Inflammatory macrophage treated with lipopolysaccharide for 1 hour (primary cell): ENCODE measurements at regions not wholly inside any gene's neighbourhood (a gene's known extent, or its start where the extent isn't known, plus 50 kb on each side); places are given as distances from the start of the nearest gene placed in this dataset.
"Not testable (repeated sequence)": the region's sequence is repeated elsewhere in the genome, so short reads cannot be mapped to it uniquely, and the experiment has no call there.

Experiments
- DNase-seq, 2 donors: peaks; one replicate each; pipeline ENCODE4 v3.0.0-alpha.2; 2020 to 2022

DNA sequence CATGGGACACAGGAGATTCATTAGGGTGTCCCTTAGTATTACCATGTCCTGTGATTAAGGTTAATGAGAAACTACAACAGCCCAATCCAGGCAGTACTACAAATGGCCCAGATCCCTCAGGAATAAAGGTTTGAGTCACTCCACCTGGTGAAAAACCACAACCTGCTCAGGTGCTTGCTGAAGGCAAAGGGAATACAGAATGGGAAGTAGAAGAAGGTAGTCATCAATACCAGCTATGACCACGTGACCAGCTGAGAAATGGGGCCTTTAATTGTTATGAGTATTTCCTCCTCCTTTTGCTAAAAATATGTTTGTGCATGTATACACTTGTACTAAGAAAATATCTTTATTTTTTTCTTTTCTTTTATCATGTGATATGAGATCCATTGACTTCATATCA lies 91.1 kb upstream of the ADAMTS5 start:
- DNase-seq: no peak

DNA sequence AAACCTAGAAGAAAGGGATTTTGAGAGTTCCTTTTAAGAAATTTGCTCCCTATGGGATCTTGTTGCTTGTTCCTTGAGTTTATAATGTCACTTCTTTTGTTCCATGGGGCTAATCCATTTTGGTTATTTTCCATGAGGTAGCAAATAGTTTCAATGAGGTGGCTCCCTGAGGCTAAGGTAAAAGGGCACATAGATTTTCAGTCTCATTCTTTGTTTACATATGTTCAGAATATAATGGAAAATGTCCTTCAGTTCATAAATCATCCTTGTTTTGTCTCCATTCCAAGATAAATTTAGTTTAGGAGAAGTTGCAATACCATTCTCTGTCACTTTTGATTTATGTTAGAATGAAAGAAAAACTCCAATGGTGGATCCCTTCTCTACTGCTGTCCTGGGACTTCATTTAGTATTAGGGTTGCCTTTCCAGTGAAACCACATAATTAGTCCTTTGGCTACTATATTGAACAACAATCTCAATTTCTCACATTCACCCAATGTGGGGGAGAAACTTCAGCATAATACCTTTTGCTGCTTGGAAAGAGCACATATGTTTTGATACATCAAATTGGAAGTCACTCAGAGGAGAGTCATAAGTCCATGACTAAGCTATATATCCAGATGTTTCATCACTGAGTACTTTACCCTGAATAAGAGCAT lies 80.9 kb upstream of the ADAMTS5 start:
- no peak for DNase-seq

DNA sequence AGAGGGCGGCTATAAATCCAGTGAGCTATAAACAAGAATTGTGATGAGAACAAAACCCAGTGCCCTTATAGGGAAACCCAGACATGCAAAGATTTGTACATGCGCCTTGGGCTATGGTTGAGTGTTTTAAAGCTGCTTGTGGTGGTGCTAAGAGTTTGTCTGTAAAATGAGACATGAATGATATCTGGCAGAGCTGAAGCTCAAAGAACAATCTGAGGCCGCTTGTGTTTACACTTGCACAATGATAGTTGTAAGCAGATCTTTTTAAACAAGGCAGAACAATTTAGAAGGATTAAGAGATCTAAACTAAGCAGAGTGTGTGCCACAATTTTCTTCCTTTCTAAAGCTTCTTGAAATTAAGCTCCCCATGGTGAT lies 80.4 kb upstream of the ADAMTS5 start:
- no peak for DNase-seq

DNA sequence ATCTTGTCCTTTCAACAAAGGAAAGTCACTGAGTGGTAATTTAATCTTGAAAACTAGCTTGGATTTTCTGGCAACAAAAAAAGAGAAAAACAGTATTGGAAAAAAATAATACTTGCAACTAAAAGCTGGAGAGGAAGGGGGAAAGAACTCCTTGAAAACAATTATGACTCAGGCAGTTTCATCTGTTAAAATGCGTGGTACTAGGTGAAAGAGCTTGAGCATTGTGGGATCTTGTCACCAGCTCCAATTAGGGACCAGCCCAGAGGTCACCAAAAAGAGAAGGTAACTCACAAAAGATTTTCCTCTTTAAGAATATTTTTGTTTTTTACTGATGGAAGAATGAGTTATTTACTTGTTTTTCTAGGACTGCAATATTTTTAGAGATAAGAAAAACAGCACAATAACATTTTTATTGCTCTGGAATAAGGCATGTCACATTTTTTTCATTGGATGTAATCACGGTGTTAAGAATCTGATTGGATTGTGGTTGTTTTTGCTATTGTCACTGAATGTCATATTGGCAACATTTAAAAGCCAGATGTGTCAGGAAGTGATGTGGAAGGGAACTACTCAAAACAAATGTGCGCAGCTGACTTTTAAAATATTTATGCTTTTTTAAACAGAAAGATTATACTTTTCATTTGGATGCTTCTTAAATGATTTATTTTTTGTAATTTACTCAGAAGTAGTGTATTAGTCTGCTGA lies 78.5 kb upstream of the ADAMTS5 start:
- DNase-seq: no peak

DNA sequence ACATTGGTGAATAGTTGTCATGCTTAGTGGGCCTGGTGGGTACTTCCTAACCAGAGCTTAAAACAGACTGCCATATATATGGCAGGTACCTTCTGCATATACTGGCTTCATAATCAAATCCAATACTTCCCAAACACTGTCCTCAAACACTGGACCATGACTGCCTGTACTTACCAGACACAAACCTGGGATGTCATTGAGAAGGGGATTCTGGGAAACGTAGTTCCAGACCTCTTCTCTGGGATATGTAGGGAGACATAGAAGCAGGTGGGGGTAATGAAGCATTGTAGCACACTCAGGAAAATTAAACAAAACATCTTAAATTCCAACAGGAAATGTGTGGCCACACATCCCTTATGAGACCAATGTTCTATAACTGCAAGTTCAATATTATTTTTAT lies 76.5 kb upstream of the ADAMTS5 start:
- DNase-seq: no peak

DNA sequence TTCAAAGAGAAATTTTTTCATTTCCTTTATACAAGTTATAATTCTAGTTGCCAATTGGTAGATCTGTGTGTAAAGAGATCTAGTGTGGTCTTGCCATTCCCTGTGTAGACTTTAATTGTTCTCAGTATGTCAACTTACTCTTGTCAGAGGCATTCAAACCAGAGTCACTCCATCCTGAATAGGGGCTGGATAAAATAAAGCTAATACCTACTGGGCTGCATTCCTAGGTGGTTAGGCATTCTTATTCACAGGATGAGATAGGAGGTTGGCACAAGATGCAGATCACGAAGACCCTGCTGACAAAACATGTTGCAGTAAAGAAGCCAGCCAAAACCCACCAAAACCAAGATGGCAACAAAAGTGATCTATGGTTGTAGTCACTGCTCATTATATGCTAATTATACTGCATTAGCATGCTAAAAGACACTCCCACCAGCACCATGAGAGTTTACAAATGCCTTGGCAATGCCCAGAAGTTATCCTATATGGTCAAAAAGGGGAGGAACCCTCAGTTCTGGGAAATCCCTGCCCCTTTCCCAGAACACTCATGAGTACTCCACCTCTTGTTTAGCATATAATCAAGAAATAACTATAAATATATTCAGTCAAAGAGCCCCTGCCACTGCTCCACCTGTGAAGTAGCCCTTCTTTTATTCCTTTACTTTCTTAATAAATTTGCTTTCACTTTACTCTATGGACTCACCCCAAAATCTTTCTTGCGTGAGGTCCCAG lies 74.0 kb upstream of the ADAMTS5 start:
- no peak for DNase-seq

DNA sequence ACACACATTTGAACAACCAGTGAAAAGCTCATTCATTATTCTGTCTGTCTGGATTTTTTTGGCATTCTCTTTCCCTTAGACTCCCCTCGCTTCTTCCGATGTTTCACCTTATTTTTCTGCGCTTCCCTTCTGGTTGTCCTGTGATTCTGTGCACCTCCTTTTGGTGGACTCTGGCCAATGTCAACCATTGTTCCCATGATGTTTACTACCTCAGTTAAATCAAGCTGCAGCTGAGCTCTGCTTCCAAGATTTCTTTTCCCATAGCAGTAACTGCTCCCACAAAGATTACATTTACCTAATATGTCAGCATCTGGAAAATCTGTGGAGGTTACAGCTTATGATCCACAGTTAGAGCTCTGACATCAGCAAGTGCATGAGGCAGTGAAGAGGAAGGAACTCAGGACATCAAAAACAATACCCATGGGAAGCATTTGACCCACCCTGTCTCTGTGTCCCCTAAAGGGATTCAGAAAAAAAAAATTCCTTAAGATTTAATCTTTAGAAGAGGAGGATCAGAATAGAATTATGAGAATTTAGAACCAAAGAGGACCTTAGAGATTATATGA lies 69.9 kb upstream of the ADAMTS5 start:
- no peak for DNase-seq

DNA sequence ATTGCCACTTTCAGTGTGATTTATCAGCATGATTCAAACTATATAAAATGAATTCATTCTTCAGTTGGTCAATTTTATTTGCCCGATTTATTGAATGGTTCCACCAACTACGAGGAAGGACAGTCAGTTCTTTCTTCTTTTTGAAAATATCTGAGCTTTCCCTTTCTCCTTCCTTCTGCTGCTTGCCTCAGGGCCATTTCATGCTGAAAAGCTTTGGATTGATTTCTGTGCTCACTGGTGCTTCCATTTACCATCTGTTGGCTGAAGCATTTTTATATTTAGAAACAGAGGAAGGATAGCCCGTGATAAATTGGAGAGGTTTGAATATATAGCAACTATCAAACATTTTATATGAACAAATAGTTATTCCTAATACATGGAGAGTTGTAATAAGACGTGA lies 68.9 kb upstream of the ADAMTS5 start:
- DNase-seq: no peak

DNA sequence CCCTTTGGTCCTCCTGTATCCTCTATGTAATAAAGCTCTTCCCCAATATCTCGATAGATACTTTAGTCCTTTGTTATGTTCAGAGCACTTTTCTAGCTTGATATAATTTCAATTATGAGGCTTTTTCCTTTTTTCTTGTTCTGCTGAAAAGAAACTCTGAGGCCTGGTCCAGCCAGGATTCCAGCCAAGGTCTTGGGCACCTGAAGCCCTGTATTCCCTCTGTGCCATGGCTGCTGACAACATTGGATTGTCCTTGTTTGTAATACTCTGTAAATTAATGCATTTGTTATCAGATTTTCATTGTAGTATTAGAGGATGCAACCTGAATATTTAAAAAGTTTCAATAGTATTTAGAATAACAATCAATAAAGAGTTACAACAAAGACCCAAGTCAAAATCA lies 67.9 kb upstream of the ADAMTS5 start:
- DNase-seq: no peak

DNA sequence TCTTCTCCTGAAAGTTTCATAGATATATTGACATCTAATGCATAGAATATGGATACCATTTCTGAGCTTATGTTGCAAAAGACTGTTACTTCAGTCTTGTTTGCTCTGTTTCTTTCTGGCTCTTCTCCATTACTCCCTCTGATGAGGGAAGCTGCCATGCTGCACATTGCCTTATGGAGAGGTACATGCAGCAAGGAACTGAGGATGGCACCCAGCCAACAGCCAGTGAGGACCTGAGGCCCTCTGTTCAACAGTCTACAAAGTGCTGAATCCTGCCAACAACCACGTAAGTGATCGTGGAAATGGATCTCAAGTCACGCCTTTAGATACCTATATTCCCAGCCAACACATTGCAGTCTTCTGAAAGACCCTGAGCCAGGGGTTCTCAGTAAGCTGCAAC lies 66.6 kb upstream of the ADAMTS5 start:
- DNase-seq: no peak

DNA sequence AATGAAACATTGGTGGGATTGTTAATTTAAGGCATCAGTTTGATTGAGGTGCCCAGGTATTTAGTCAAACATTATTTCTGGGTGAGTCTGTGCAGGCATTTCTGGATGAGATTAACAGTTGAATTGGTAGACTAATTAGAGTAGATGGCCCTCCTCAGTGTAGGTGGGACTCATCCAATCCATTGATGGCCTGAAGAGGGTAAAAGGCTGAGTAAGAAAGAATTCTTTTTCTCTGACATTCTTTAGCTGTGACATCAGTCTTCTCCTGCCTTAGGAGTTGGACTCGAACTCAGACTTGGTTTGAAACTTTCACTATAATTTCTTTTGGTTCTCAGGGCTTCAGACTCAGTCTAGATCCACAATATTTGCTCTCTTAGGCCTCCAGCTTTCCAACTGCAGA lies 59.6 kb upstream of the ADAMTS5 start:
- DNase-seq: no peak

DNA sequence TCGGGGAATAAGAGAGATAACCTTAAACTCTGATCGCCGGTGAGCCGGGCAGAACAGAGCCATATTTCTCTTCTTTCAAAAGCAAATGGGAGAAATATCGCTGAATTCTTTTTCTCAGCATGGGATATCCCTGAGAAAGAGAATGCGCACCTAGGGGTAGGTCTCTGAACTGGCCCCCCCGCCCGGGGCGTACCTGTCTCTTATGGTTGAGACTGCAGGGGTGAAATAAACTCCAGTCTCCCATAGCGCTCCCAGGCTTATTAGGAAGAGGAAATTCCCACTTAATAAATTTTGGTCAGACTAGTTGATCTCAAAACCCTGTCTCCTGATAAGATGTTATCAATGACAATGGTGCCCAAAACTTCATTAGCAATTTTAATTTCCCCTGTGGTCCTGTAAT lies 58.8 kb upstream of the ADAMTS5 start:
- not testable (repeated sequence) for DNase-seq

DNA sequence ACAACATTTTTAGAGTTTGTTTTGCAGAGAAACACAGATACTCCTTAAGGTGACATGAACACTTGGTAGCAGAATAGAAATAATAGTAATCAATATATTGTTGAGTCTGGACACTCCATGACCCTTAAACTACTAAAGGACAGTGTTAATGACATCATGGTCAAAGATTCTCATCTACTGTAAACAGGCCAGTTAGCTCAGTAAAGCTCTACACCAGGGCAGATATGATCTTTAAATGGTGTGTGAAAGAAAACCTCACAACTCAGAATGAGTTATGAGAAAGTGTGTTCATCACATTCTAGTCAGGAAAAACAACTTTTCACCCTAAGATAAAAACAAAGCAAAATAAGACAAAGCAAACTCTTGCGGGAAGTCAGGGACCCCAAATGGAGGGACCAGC lies 58.1 kb upstream of the ADAMTS5 start:
- DNase-seq: no peak

DNA sequence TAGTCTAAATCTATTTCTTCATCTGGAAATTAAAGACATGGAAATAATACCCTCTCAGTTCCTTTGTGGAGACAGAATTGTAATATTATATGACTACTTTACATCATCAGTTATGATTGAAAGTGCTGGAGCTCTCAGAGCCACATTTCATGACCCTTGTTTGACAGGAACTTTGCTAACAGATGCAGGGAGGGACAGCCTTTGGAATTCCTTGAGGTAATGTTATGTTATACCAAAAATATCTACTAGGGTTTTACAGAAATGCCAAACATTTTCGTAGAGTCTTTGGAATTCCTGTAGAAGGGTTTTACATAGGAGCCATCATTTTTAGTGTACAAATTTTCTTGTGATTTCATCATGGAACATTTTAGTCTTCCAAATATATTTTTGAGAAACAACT lies 57.4 kb upstream of the ADAMTS5 start:
- DNase-seq: no peak

DNA sequence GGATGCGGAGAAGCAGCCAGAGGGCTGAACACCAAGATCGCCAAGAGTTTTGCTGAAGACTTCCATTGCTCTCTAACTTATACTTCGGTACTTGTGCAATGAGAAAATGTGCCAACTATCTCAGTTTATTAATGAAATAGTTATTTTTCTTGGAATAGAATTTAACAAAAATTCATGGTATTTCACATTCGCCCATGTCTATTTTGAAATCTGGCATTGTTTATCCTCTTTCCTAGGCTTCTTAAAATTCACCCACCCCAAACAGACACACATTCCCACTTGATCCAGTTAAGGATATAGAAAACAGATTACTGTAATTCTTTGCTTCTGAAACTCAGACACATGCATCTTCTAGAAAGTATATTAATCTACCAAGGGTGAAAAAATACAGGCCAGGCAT lies 56.3 kb upstream of the ADAMTS5 start:
- DNase-seq: no peak

DNA sequence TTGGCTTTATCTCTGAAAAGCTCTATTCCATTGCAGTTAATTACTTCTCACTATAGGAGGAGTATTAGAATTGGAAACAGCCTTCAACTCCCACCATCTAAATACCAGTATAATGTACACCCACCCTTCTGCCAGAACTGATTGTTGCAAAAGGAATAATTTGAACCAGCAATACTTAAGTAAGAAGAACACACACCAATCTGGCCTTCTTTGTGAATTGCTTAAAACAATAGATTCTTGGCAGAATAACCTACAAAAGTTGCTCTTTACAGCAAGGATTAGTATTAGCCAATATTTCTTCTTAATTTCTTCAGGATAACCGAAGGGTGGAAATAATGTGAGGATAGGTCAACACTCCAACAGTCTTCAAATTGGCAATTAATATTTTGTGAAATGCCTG lies 54.9 kb upstream of the ADAMTS5 start:
- DNase-seq: no peak

DNA sequence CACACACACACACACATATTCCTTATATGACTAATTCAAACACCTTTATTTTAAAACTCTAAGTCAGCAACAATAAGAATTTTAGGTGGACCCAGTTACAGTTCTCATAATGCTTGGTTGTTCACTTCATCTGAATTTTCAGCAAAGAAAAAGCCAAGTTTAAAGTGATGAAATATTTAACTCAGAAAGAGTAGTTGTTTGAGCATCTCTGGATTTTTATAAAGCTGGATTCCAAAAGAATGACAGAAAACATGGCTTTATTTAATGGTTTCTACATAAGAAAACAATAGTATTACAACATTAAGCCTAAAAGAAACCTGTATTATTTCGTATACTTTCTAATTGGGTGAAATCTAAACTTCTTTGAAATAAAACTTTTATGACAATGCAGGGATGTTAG lies 54.2 kb upstream of the ADAMTS5 start:
- DNase-seq: no peak

DNA sequence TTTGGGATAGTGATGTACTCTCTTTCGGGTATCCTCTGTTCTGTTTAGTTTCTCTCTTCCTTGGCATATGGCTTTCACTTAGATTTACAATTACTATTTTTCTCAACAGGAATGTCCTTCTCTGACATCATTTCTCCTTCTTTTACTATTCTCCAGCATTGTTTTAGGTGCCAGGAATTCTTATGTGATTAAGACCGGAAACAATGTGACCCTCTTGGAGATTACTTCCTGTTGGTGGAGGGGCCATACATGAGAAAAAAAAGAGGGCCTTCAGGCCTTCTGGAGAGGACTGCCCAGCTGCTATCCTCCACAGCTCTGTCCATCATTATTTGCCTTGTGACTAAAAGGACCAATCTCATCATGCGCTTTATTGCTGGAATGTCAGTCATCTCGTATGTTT lies 50.4 kb upstream of the ADAMTS5 start:
- no peak for DNase-seq
